Activated B cell treated with CpG ODN at 0.5 μM for 24 hours (primary cell): ENCODE measurements at regions not wholly inside any gene's neighbourhood (a gene's known extent, or its start where the extent isn't known, plus 50 kb on each side); places are given as distances from the start of the nearest gene placed in this dataset.

Source experiments
- ATAC-seq: fragments of 200-7000 bp; cut with Tn5 transposase; one replicate; pipeline ENCODE4 v1.10.0; 2021; ENCODE audit warnings: low read depth, mild to moderate bottlenecking, moderate library complexity
- CTCF ChIA-PET: fragments of 350-600 bp; sonication (Branson Sonifier 250); formaldehyde crosslinking; loops from one replicate; lab custom pipeline; 2021; ENCODE audit warnings: antibody characterized with exemption; lab: Charles Lee
- POLR2A ChIA-PET: fragments of 350-600 bp; sonication (Branson Sonifier 250); formaldehyde crosslinking; loops from one replicate; lab custom pipeline; 2021; ENCODE audit warnings: antibody characterized with exemption; lab: Charles Lee
- DNase-seq: peaks from one replicate; pipeline ENCODE4 v3.0.0; 2022
- H3K27ac Mint-ChIP-seq: one replicate; pipeline ENCODE4 v1.8.0; 2020; ENCODE audit warnings: mixed read lengths
- H3K27me3 Mint-ChIP-seq: one replicate; pipeline ENCODE4 v1.8.0; 2021; ENCODE audit warnings: mixed read lengths
- H3K36me3 Mint-ChIP-seq: one replicate; pipeline ENCODE4 v1.8.0; 2021; ENCODE audit warnings: low read depth, mixed read lengths
- H3K4me1 Mint-ChIP-seq: one replicate; pipeline ENCODE4 v1.8.0; 2021; ENCODE audit warnings: mixed read lengths
- H3K4me3 Mint-ChIP-seq: one replicate; pipeline ENCODE4 v1.8.0; 2020; ENCODE audit warnings: mild to moderate bottlenecking, mixed read lengths
- H3K9me3 Mint-ChIP-seq: one replicate; pipeline ENCODE4 v1.8.0; 2020; ENCODE audit warnings: mixed read lengths
- CTCF ChIP-seq: fragments of 200-600 bp; IDR thresholded peaks from one replicate; pipeline ENCODE4 v1.8.0; 2022; ENCODE audit warnings: antibody characterized with exemption, mild to moderate bottlenecking
- intact Hi-C: fragments of 100-400 bp; cut with micrococcal nuclease; formaldehyde crosslinking; loops from one replicate; pipeline ENCODE4 v1.15.1; 2024

- Mint-ChIP-seq H3K4me1 (no peaks in the 10 kb centered on the region), H3K36me3 (no peaks in the 10 kb centered on the region), H3K27me3 (no peaks in the 10 kb centered on the region), H3K9me3 (no peaks in the 10 kb centered on the region), H3K4me3 (no peak overlapping the region), H3K27ac (no peak overlapping the region)
- DNase-seq (no peak), ATAC-seq (no peak)
- TF ChIP-seq CTCF: no peak
- intact Hi-C loops: no loop called here
- ChIA-PET CTCF (no interaction called here), POLR2A (no interaction called here)
Observed at GRCh38 chr13:112185466-112185865, 118.5 kb downstream of the SOX1 start.

- H3K9me3 Mint-ChIP-seq: no peaks in the 10 kb centered on the region
- TF ChIP-seq CTCF: no peak
- CTCF ChIA-PET: no interaction called here
Observed at GRCh38 chr13:112186091-112186490, 119.1 kb downstream of the SOX1 start.

GRCh38 chr13:112187527-112188297, 120.8 kb downstream of the SOX1 start:
- intact Hi-C loops: no loop called here
- DNase-seq (no peak), ATAC-seq (no peak)
- H3K27me3 Mint-ChIP-seq: no peaks in the 10 kb centered on the region
- POLR2A ChIA-PET: no interaction called here
- H3K4me1 Mint-ChIP-seq: no peaks in the 10 kb centered on the region
- no peak overlapping the region for H3K4me3 Mint-ChIP-seq
- H3K9me3 Mint-ChIP-seq: no peaks in the 10 kb centered on the region
- CTCF ChIA-PET: no interaction called here
- H3K36me3 Mint-ChIP-seq: no peaks in the 10 kb centered on the region
- H3K27ac Mint-ChIP-seq: no peak overlapping the region
- no peak for TF ChIP-seq CTCF

More at GRCh38 chr13:112186091-112186490, 119.1 kb downstream of the SOX1 start:
- Mint-ChIP-seq H3K4me3 (no peak overlapping the region), H3K4me1 (no peaks in the 10 kb centered on the region), H3K27me3 (no peaks in the 10 kb centered on the region), H3K36me3 (no peaks in the 10 kb centered on the region), H3K27ac (no peak overlapping the region)
- POLR2A ChIA-PET: no interaction called here
- ATAC-seq (no peak), DNase-seq (no peak)
- intact Hi-C loops: no loop called here

GRCh38 chr13:112188298-112188610, 121.3 kb downstream of the SOX1 start:
- H3K4me1 Mint-ChIP-seq: no peaks in the 10 kb centered on the region
- ChIA-PET CTCF (no interaction called here), POLR2A (no interaction called here)
- H3K36me3 Mint-ChIP-seq: no peaks in the 10 kb centered on the region
- intact Hi-C loops: no loop called here
- TF ChIP-seq CTCF: no peak
- H3K4me3 Mint-ChIP-seq: no peak overlapping the region
- H3K9me3 Mint-ChIP-seq: peaks cover 2% of the 10 kb centered on the region
- no peak for DNase-seq
- ATAC-seq: no peak
- H3K27ac Mint-ChIP-seq: no peak overlapping the region
- H3K27me3 Mint-ChIP-seq: no peaks in the 10 kb centered on the region

- H3K27me3 Mint-ChIP-seq: no peaks in the 10 kb centered on the region
- ATAC-seq (no peak), DNase-seq (no peak)
- ChIA-PET POLR2A (no interaction called here), CTCF (no interaction called here)
- H3K4me3 Mint-ChIP-seq: no peak overlapping the region
- intact Hi-C loops: no loop called here
- no peak overlapping the region for H3K27ac Mint-ChIP-seq
- no peaks in the 10 kb centered on the region for H3K4me1 Mint-ChIP-seq
- TF ChIP-seq CTCF: no peak
- no peaks in the 10 kb centered on the region for H3K36me3 Mint-ChIP-seq
- peaks cover 2% of the 10 kb centered on the region for H3K9me3 Mint-ChIP-seq
Observed at GRCh38 chr13:112193463-112194166, 126.7 kb downstream of the SOX1 start.
